ENCODE measurements at regions not wholly inside any gene's neighbourhood (a gene's known extent, or its start where the extent isn't known, plus 50 kb on each side); places are given as distances from the start of the nearest gene placed in this dataset.

DNA sequence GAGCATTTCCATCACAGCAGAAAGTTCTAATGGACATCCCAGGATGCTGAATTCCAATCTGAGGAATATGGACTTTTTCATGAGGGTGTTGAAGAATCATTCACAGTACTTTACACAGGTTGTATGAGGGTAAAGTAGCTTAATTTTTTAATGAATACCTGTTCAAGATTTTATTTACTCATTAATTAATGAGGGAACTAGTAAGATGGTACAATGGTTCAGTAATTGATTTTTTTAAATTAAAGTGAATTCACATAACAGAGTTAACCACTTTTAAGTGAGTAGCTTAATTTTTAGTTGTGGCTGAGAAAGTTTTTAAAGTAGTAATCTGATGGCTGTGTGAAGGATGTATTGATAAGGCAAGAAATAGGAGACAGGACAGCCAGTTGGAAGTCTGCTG is 266.5 kb downstream of the GFRA1 start:
- H3K27me3 Mint-ChIP-seq (ENCODE audit: low read depth), result no peaks in the 10 kb centered on the region
- CTCF ChIA-PET, result interaction anchor here (0.6 to 1.1 kb wide), 2 partner anchors 9 to 834 kb away, joined by 3 read pairs; no protein-coding TSS in a partner anchor
- no peak overlapping the region for H3K4me3 Mint-ChIP-seq
- H3K4me1 Mint-ChIP-seq (ENCODE audit: low read depth), result no peaks in the 10 kb centered on the region
- intact Hi-C loops (cut with micrococcal nuclease), result no loop called here
- peaks cover 4% of the 10 kb centered on the region for H3K9me3 Mint-ChIP-seq
- H3K27ac Mint-ChIP-seq, result no peak overlapping the region
- no peak for DNase-seq
- no peaks in the 10 kb centered on the region for H3K36me3 Mint-ChIP-seq (ENCODE audit: low read depth)

DNA sequence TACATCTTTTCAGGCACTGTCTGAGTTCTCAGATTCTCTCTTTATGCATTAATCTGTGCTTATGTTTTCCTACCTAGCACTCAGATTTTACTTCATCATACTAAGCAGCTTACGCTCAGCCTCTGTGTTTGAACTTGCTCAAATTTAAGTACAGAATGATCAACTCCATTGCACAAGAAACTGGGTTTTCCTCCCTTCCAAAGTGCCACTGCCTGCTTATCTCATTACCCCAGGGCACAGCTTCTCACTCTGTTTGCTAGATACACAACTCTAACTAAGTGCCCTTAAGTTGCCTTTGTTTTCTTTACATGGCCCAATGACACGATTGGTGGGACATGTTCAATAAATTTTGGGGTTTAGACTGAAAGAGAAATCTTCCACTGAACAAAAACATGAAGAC is 267.7 kb downstream of the GFRA1 start:
- CTCF ChIA-PET, result no interaction called here
- no peaks in the 10 kb centered on the region for H3K36me3 Mint-ChIP-seq (ENCODE audit: low read depth)
- no peak for DNase-seq
- H3K27ac Mint-ChIP-seq, result no peak overlapping the region
- intact Hi-C loops (cut with micrococcal nuclease), result no loop called here
- H3K9me3 Mint-ChIP-seq, result peaks cover 4% of the 10 kb centered on the region
- no peak overlapping the region for H3K4me3 Mint-ChIP-seq
- H3K4me1 Mint-ChIP-seq (ENCODE audit: low read depth), result no peaks in the 10 kb centered on the region
- H3K27me3 Mint-ChIP-seq (ENCODE audit: low read depth), result no peaks in the 10 kb centered on the region

DNA sequence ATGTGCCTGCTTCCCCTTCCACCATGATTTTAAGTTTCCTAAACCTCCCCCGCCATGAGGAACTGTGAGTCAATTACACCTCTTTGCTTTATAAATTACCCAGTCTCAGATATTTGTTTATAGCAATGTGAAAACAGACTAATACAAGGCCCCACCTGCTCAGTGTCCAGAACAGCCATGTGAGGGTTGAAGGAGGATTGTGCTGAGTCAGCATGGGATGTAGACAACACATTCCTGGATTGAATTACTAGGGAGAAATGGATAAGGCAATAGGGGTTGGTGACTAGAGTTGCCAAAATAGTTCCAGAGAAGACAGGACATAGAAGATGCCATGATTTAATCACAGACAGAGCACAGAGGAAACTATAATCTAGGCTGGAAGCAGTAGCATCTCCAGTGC is 270.3 kb downstream of the GFRA1 start:
- Mint-ChIP-seq H3K4me1 (ENCODE audit: low read depth) (no peaks in the 10 kb centered on the region), H3K9me3 (no peaks in the 10 kb centered on the region)
- CTCF ChIA-PET, result no interaction called here

DNA sequence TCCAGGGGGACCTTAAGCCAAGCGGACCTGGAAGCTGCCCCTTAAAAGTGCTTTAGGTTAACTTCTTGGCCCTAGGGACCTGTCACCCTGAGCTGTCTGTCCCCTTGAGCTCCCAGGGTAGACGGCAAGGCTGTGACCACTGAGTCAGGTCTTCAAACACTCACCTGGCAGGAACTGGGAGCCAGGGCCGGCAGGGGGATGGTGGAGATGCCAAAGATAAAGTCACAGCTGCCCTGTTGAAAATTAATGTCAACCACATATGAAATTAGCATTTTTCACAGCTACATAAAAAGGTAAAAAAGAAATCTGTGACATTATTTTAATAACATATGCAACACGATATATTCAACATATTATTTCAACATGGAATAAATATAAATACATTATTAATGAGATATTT is 271.0 kb downstream of the GFRA1 start:
- H3K4me1 Mint-ChIP-seq (ENCODE audit: low read depth), result no peaks in the 10 kb centered on the region
- H3K4me3 Mint-ChIP-seq, result no peak overlapping the region
- no peak for DNase-seq
- H3K36me3 Mint-ChIP-seq (ENCODE audit: low read depth), result no peaks in the 10 kb centered on the region
- H3K27me3 Mint-ChIP-seq (ENCODE audit: low read depth), result no peaks in the 10 kb centered on the region
- CTCF ChIA-PET, result no interaction called here
- no peak overlapping the region for H3K27ac Mint-ChIP-seq
- intact Hi-C loops (cut with micrococcal nuclease), result no loop called here
- no peaks in the 10 kb centered on the region for H3K9me3 Mint-ChIP-seq

More for the DNA sequence above, 270.3 kb downstream of the GFRA1 start:
- no peak overlapping the region for H3K4me3 Mint-ChIP-seq
- H3K27ac Mint-ChIP-seq, result no peak overlapping the region
- intact Hi-C loops (cut with micrococcal nuclease), result no loop called here
- DNase-seq, result no peak
- H3K36me3 Mint-ChIP-seq (ENCODE audit: low read depth), result no peaks in the 10 kb centered on the region
- H3K27me3 Mint-ChIP-seq (ENCODE audit: low read depth), result no peaks in the 10 kb centered on the region

DNA sequence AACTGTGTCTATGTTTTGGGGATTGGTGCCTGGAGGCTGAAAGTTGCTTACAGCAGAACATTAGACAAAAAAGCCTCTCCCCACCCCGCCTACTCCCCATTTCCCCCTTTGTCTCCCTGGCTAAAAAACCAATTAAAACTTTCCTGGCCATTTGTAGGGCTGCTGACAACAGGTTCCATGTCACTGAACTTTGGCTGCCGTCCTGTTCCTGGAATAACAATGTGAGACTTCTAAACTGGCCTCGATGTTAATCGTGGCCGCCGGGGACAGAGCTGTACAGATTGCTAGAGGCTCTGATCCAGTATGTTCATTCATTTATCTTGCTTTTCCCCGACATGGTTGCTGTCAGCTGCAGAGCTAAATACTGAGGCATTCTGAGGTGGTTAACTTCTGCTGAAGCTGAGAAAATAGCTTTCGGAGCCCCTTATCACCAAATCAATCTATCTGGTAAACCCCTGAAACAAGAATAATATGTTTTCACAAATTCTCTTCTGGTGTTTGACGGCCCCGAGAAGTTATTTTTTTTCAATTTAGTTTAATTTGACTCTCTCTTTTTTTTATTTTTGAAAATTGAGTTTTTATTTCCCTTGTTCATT is 271.6 kb downstream of the GFRA1 start:
- Mint-ChIP-seq H3K27ac (no peak overlapping the region), H3K27me3 (ENCODE audit: low read depth) (no peaks in the 10 kb centered on the region), H3K36me3 (ENCODE audit: low read depth) (no peaks in the 10 kb centered on the region), H3K9me3 (no peaks in the 10 kb centered on the region), H3K4me1 (ENCODE audit: low read depth) (no peaks in the 10 kb centered on the region), H3K4me3 (no peak overlapping the region)
- intact Hi-C loops (cut with micrococcal nuclease), result no loop called here
- CTCF ChIA-PET, result no interaction called here
- DNase-seq, result no peak

DNA sequence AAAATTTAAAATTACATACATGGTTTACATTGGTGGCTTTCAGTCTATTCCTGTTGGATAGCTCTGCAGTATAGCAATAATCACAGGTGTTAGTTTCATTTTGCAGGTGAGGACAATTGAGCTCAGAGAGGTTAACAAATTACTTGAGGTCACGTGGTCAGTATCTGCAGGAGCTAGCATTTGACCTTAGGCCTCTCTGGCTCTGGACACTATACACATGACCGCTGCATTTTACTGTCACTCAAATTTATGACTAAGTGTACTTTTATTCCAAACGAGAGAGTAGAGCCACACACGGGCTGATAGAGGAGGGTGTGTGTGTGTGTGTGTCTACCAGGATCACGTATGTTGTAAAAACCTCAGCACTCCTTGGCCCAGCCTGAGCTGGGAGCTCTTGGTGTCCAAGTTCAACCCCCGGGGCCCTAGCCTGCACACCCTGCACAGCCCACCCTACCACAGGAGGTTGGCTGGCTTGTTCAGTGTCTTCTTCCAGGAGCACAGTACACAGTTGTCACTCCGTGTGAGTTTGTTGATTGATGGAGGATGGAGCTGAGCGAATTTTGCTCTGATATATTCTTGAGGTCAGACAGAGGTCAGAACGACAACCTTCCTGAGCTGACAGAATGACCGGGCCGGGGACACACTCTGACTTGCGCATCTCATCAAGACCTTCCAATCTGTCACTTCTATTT is 272.7 kb downstream of the GFRA1 start:
- H3K9me3 Mint-ChIP-seq, result no peaks in the 10 kb centered on the region
- H3K36me3 Mint-ChIP-seq (ENCODE audit: low read depth), result no peaks in the 10 kb centered on the region
- intact Hi-C loops (cut with micrococcal nuclease), result no loop called here
- H3K4me3 Mint-ChIP-seq, result no peak overlapping the region
- DNase-seq, result no peak
- H3K27me3 Mint-ChIP-seq (ENCODE audit: low read depth), result no peaks in the 10 kb centered on the region
- no peaks in the 10 kb centered on the region for H3K4me1 Mint-ChIP-seq (ENCODE audit: low read depth)
- CTCF ChIA-PET, result no interaction called here
- no peak overlapping the region for H3K27ac Mint-ChIP-seq

Data from activated naive CD4-positive, alpha-beta T cell treated with anti-CD3 and anti-CD28 coated beads for 36 hours (primary cell).